PC-9 (cell line): ENCODE measurements at regions not wholly inside any gene's neighbourhood (a gene's known extent, or its start where the extent isn't known, plus 50 kb on each side); places are given as distances from the start of the nearest gene placed in this dataset.
"Not testable (repeated sequence)": the region's sequence is repeated elsewhere in the genome, so short reads cannot be mapped to it uniquely, and the experiment has no call there.

Experiments
- CTCF ChIP-seq: fragments of 200-600 bp; sonication (generic); conservative IDR thresholded peaks from 2 replicates; pipeline ENCODE4 v1.6.1; 2017; ENCODE audit warnings: mixed run types, antibody characterized with exemption, mild to moderate bottlenecking, moderate library complexity
- EZH2 ChIP-seq: fragments of 200-600 bp; sonication (generic); IDR thresholded peaks from 2 replicates; pipeline ENCODE4 v1.8.0; 2017; ENCODE audit warnings: antibody characterized with exemption, low read depth

GRCh38 chr18:78508228-78508824 is 471.3 kb upstream of the SALL3 start:
- TF ChIP-seq CTCF, EZH2: not testable (repeated sequence)
